ENCODE measurements at regions not wholly inside any gene's neighbourhood (a gene's known extent, or its start where the extent isn't known, plus 50 kb on each side); places are given as distances from the start of the nearest gene placed in this dataset.
"Not testable (repeated sequence)": the region's sequence is repeated elsewhere in the genome, so short reads cannot be mapped to it uniquely, and the experiment has no call there.

GRCh38 chr6:60367800-60368199 is 1918.2 kb downstream of the KHDRBS2 start:
- FAIRE-seq, result not testable (repeated sequence)

GRCh38 chr6:60365901-60366300 is 1920.1 kb downstream of the KHDRBS2 start:
- not testable (repeated sequence) for H3K4me3 ChIP-seq (ENCODE audit: low read depth in 1 of 3, low read length in 3 of 3); DNase-seq; FAIRE-seq

More at GRCh38 chr6:60367800-60368199, 1918.2 kb downstream of the KHDRBS2 start:
- not testable (repeated sequence) for H3K27me3 ChIP-seq (ENCODE audit: control insufficient read depth in 3 of 3, insufficient read depth in 3 of 3, low read length in 3 of 3); DNase-seq; H3K27ac ChIP-seq (ENCODE audit: low read depth in 1 of 3, low read length in 2 of 3); H3K4me1 ChIP-seq (ENCODE audit: control insufficient read depth in 3 of 3, insufficient read depth in 2 of 3, low read depth in 1 of 3, low read length in 2 of 3); H3K9me3 ChIP-seq (ENCODE audit: control insufficient read depth in 2 of 2, insufficient read depth in 1 of 2, low read depth in 1 of 2, low read length in 1 of 2); H3K4me3 ChIP-seq (ENCODE audit: low read depth in 1 of 3, low read length in 3 of 3); H3K36me3 ChIP-seq (ENCODE audit: control insufficient read depth in 3 of 3, insufficient read depth in 2 of 3, low read depth in 1 of 3, low read length in 3 of 3)
- WGBS, 3 donors, result 81 to 87% (median 83%) methylated on average over 5 of the region's 5 CpGs

GRCh38 chr6:60342411-60343008 is 1943.5 kb downstream of the KHDRBS2 start:
- not testable (repeated sequence) for FAIRE-seq; H3K27me3 ChIP-seq (ENCODE audit: control insufficient read depth in 3 of 3, insufficient read depth in 3 of 3, low read length in 3 of 3); H3K4me1 ChIP-seq (ENCODE audit: control insufficient read depth in 3 of 3, insufficient read depth in 2 of 3, low read depth in 1 of 3, low read length in 2 of 3); H3K27ac ChIP-seq (ENCODE audit: low read depth in 1 of 3, low read length in 2 of 3); H3K4me3 ChIP-seq (ENCODE audit: low read depth in 1 of 3, low read length in 3 of 3); H3K9me3 ChIP-seq (ENCODE audit: control insufficient read depth in 2 of 2, insufficient read depth in 1 of 2, low read depth in 1 of 2, low read length in 1 of 2); H3K36me3 ChIP-seq (ENCODE audit: control insufficient read depth in 3 of 3, insufficient read depth in 2 of 3, low read depth in 1 of 3, low read length in 3 of 3); DNase-seq

More at GRCh38 chr6:60365901-60366300, 1920.1 kb downstream of the KHDRBS2 start:
- not testable (repeated sequence) for H3K27me3 ChIP-seq (ENCODE audit: control insufficient read depth in 3 of 3, insufficient read depth in 3 of 3, low read length in 3 of 3); H3K9me3 ChIP-seq (ENCODE audit: control insufficient read depth in 2 of 2, insufficient read depth in 1 of 2, low read depth in 1 of 2, low read length in 1 of 2); H3K4me1 ChIP-seq (ENCODE audit: control insufficient read depth in 3 of 3, insufficient read depth in 2 of 3, low read depth in 1 of 3, low read length in 2 of 3); H3K27ac ChIP-seq (ENCODE audit: low read depth in 1 of 3, low read length in 2 of 3); H3K36me3 ChIP-seq (ENCODE audit: control insufficient read depth in 3 of 3, insufficient read depth in 2 of 3, low read depth in 1 of 3, low read length in 3 of 3)

- 83 to 94% (median 88%) methylated on average over 2 of the region's 2 CpGs for WGBS, 3 donors
- not testable (repeated sequence) for H3K36me3 ChIP-seq (ENCODE audit: control insufficient read depth in 3 of 3, insufficient read depth in 2 of 3, low read depth in 1 of 3, low read length in 3 of 3); DNase-seq; H3K9me3 ChIP-seq (ENCODE audit: control insufficient read depth in 2 of 2, insufficient read depth in 1 of 2, low read depth in 1 of 2, low read length in 1 of 2); H3K27me3 ChIP-seq (ENCODE audit: control insufficient read depth in 3 of 3, insufficient read depth in 3 of 3, low read length in 3 of 3); FAIRE-seq; H3K27ac ChIP-seq (ENCODE audit: low read depth in 1 of 3, low read length in 2 of 3); H3K4me1 ChIP-seq (ENCODE audit: control insufficient read depth in 3 of 3, insufficient read depth in 2 of 3, low read depth in 1 of 3, low read length in 2 of 3); H3K4me3 ChIP-seq (ENCODE audit: low read depth in 1 of 3, low read length in 3 of 3)
These were observed 1947.5 kb downstream of the KHDRBS2 start for GRCh38 chr6:60338328-60339071.

- not testable (repeated sequence) for H3K27ac ChIP-seq (ENCODE audit: low read depth in 1 of 3, low read length in 2 of 3); DNase-seq; H3K4me1 ChIP-seq (ENCODE audit: control insufficient read depth in 3 of 3, insufficient read depth in 2 of 3, low read depth in 1 of 3, low read length in 2 of 3); H3K36me3 ChIP-seq (ENCODE audit: control insufficient read depth in 3 of 3, insufficient read depth in 2 of 3, low read depth in 1 of 3, low read length in 3 of 3); FAIRE-seq; H3K9me3 ChIP-seq (ENCODE audit: control insufficient read depth in 2 of 2, insufficient read depth in 1 of 2, low read depth in 1 of 2, low read length in 1 of 2); H3K27me3 ChIP-seq (ENCODE audit: control insufficient read depth in 3 of 3, insufficient read depth in 3 of 3, low read length in 3 of 3); H3K4me3 ChIP-seq (ENCODE audit: low read depth in 1 of 3, low read length in 3 of 3)
- 82 to 97% (median 89%) methylated on average over 2 of the region's 2 CpGs for WGBS, 3 donors
These were observed 1950.9 kb downstream of the KHDRBS2 start for GRCh38 chr6:60335124-60335523.

- not testable (repeated sequence) for H3K27ac ChIP-seq (ENCODE audit: low read depth in 1 of 3, low read length in 2 of 3); DNase-seq; FAIRE-seq; H3K9me3 ChIP-seq (ENCODE audit: control insufficient read depth in 2 of 2, insufficient read depth in 1 of 2, low read depth in 1 of 2, low read length in 1 of 2); H3K4me3 ChIP-seq (ENCODE audit: low read depth in 1 of 3, low read length in 3 of 3); H3K4me1 ChIP-seq (ENCODE audit: control insufficient read depth in 3 of 3, insufficient read depth in 2 of 3, low read depth in 1 of 3, low read length in 2 of 3); H3K36me3 ChIP-seq (ENCODE audit: control insufficient read depth in 3 of 3, insufficient read depth in 2 of 3, low read depth in 1 of 3, low read length in 3 of 3); H3K27me3 ChIP-seq (ENCODE audit: control insufficient read depth in 3 of 3, insufficient read depth in 3 of 3, low read length in 3 of 3)
- WGBS, 3 donors, result 65 to 75% (median 68%) methylated on average over 3 of the region's 3 CpGs
These were observed 1952.3 kb downstream of the KHDRBS2 start for GRCh38 chr6:60333708-60334107.

GRCh38 chr6:60308939-60309338 is 1977.1 kb downstream of the KHDRBS2 start:
- H3K4me1 ChIP-seq (ENCODE audit: control insufficient read depth in 3 of 3, insufficient read depth in 2 of 3, low read depth in 1 of 3, low read length in 2 of 3); DNase-seq; FAIRE-seq; H3K36me3 ChIP-seq (ENCODE audit: control insufficient read depth in 3 of 3, insufficient read depth in 2 of 3, low read depth in 1 of 3, low read length in 3 of 3); H3K4me3 ChIP-seq (ENCODE audit: low read depth in 1 of 3, low read length in 3 of 3); H3K27ac ChIP-seq (ENCODE audit: low read depth in 1 of 3, low read length in 2 of 3); H3K27me3 ChIP-seq (ENCODE audit: control insufficient read depth in 3 of 3, insufficient read depth in 3 of 3, low read length in 3 of 3); H3K9me3 ChIP-seq (ENCODE audit: control insufficient read depth in 2 of 2, insufficient read depth in 1 of 2, low read depth in 1 of 2, low read length in 1 of 2): not testable (repeated sequence)
- 61 to 79% (median 75%) methylated on average over 2 of the region's 2 CpGs for WGBS, 3 donors
